Mesenchymal stem cell (in vitro differentiated cells and primary cell): ENCODE measurements at regions not wholly inside any gene's neighbourhood (a gene's known extent, or its start where the extent isn't known, plus 50 kb on each side); places are given as distances from the start of the nearest gene placed in this dataset.

ENCODE experiments used
- DNase-seq: peaks from one replicate; pipeline ENCODE4 v3.0.0-alpha.2; 2013
- H2AFZ ChIP-seq: one replicate; pipeline ENCODE4 v1.6.1; 2013; ENCODE audit warnings: low read depth, mild to moderate bottlenecking, control low read depth, inconsistent platforms, low read length, moderate library complexity
- H2AK5ac ChIP-seq: 2 replicates; pipeline ENCODE4 v1.6.1; 2013; ENCODE audit warnings: low read length, moderate library complexity, mild to moderate bottlenecking, inconsistent platforms; ENCODE audit not compliant: severe bottlenecking
- H2BK120ac ChIP-seq: one replicate; pipeline ENCODE4 v1.6.1; 2013; ENCODE audit warnings: low read depth, mild to moderate bottlenecking, inconsistent platforms, low read length, moderate library complexity
- H2BK12ac ChIP-seq, 2 experiments: one replicate each; pipeline ENCODE4 v1.6.1; 2013; ENCODE audit warnings: inconsistent platforms in 2 of 2, low read length in 2 of 2, mild to moderate bottlenecking in 2 of 2, moderate library complexity in 2 of 2, control low read depth in 1 of 2
- H2BK15ac ChIP-seq: one replicate; pipeline ENCODE4 v1.6.1; 2013; ENCODE audit warnings: mild to moderate bottlenecking, low read depth, inconsistent platforms; ENCODE audit not compliant: poor library complexity, severe bottlenecking
- H2BK5ac ChIP-seq: 2 replicates; pipeline ENCODE4 v1.6.1; 2013; ENCODE audit warnings: low read depth, mild to moderate bottlenecking, low read length, control low read depth, inconsistent platforms; ENCODE audit not compliant: poor library complexity, severe bottlenecking
- H3K14ac ChIP-seq, 2 experiments: one replicate each; pipeline ENCODE4 v1.6.1; 2013; ENCODE audit warnings: inconsistent platforms in 2 of 2, low read length in 2 of 2, control low read depth in 1 of 2, mild to moderate bottlenecking in 1 of 2, moderate library complexity in 1 of 2
- H3K18ac ChIP-seq, 2 experiments: one replicate each; pipeline ENCODE4 v1.6.1; 2013; ENCODE audit warnings: inconsistent platforms in 2 of 2, low read length in 2 of 2, control low read depth in 1 of 2, low read depth in 1 of 2, mild to moderate bottlenecking in 1 of 2
- H3K23ac ChIP-seq, 2 experiments: one replicate each; pipeline ENCODE4 v1.6.1; 2013; ENCODE audit warnings: inconsistent platforms in 2 of 2, low read length in 2 of 2, mild to moderate bottlenecking in 2 of 2, moderate library complexity in 2 of 2, control low read depth in 1 of 2
- H3K27ac ChIP-seq: 2 replicates; pipeline ENCODE4 v1.5.1; 2013; ENCODE audit warnings: mild to moderate bottlenecking, moderate library complexity, low read length, control low read depth, inconsistent platforms; ENCODE audit not compliant: poor library complexity, severe bottlenecking
- H3K27me3 ChIP-seq, 2 experiments: 2 replicates each; pipeline versions ENCODE4 v1.6.1 to v1.7.0; 2013; ENCODE audit warnings: low read length in 2 of 2, mild to moderate bottlenecking in 2 of 2, moderate library complexity in 2 of 2, control low read depth in 1 of 2, inconsistent platforms in 1 of 2; ENCODE audit not compliant: control insufficient read depth in 1 of 2, insufficient read depth in 1 of 2
- H3K36me3 ChIP-seq, 2 experiments: 2 replicates each; pipeline versions ENCODE4 v1.6.1 to v1.7.0; 2013; ENCODE audit warnings: low read length in 2 of 2, control low read depth in 1 of 2, inconsistent platforms in 1 of 2, low read depth in 1 of 2, mild to moderate bottlenecking in 1 of 2; ENCODE audit not compliant: insufficient read depth in 2 of 2, control insufficient read depth in 1 of 2
- H3K4ac ChIP-seq, 2 experiments: one replicate each; pipeline ENCODE4 v1.6.1; 2013; ENCODE audit warnings: inconsistent platforms in 2 of 2, low read length in 2 of 2, mild to moderate bottlenecking in 2 of 2, moderate library complexity in 2 of 2, control low read depth in 1 of 2, low read depth in 1 of 2
- H3K4me1 ChIP-seq: 2 replicates; pipeline ENCODE4 v1.6.1; 2013; ENCODE audit warnings: low read depth, low read length, control low read depth; ENCODE audit not compliant: control insufficient read depth, insufficient read depth
- H3K4me2 ChIP-seq: 2 replicates; pipeline ENCODE4 v1.6.1; 2013; ENCODE audit warnings: low read length, mild to moderate bottlenecking, inconsistent platforms; ENCODE audit not compliant: poor library complexity, severe bottlenecking
- H3K4me3 ChIP-seq, 2 experiments: 2 replicates each; pipeline versions ENCODE4 v1.5.1 to v1.7.0; 2013; ENCODE audit warnings: low read length in 2 of 2, mild to moderate bottlenecking in 2 of 2, control low read depth in 1 of 2, low read depth in 1 of 2; ENCODE audit not compliant: insufficient read depth in 1 of 2
- H3K79me1 ChIP-seq: replicated peaks from 2 replicates; pipeline ENCODE4 v1.6.1; 2013; ENCODE audit warnings: mild to moderate bottlenecking, control low read depth, low read length, inconsistent platforms; ENCODE audit not compliant: poor library complexity, severe bottlenecking
- H3K9ac ChIP-seq: 2 replicates; pipeline ENCODE4 v1.7.0; 2013; ENCODE audit warnings: mild to moderate bottlenecking, low read length, moderate library complexity
- H3K9me3 ChIP-seq: 2 replicates; pipeline ENCODE4 v1.7.0; 2013; ENCODE audit warnings: mild to moderate bottlenecking, low read length; ENCODE audit not compliant: control insufficient read depth
- H4K8ac ChIP-seq: one replicate; pipeline ENCODE4 v1.6.1; 2013; ENCODE audit warnings: inconsistent platforms, mild to moderate bottlenecking, low read length, moderate library complexity
- H4K91ac ChIP-seq: one replicate; pipeline ENCODE4 v1.6.1; 2013; ENCODE audit warnings: mild to moderate bottlenecking, low read length, inconsistent platforms
- WGBS: methylation state at CpG from one replicate; pipeline ENCODE4 v1.1.7; 2013; ENCODE audit warnings: mixed read lengths; 5-methylcytosine and 5-hydroxymethylcytosine counted together

GRCh38 chr9:73839471-73839870, 657.7 kb upstream of the RORB start:
- Histone ChIP-seq H4K8ac (no peak overlapping the region), H3K27me3 (no peaks in the 10 kb centered on the region), H4K91ac (no peak overlapping the region), H2AFZ (no peak overlapping the region), H3K4ac (no peak overlapping the region), H3K36me3 (no peaks in the 10 kb centered on the region), H3K14ac (no peak overlapping the region), H3K27ac (no peak overlapping the region), H2BK15ac (no peak overlapping the region), H3K23ac (no peak overlapping the region), H3K4me2 (no peak overlapping the region), H3K9ac (no peak overlapping the region), H3K4me3 (no peak overlapping the region), H2AK5ac (no peak overlapping the region), H2BK12ac (no peak overlapping the region), H3K79me1 (no peaks in the 10 kb centered on the region), H3K4me1 (no peaks in the 10 kb centered on the region), H2BK5ac (no peak overlapping the region), H3K18ac (no peak overlapping the region), H2BK120ac (no peak overlapping the region), H3K9me3 (no peaks in the 10 kb centered on the region)
- 70% methylated on average over 1 of the region's 2 CpGs for WGBS
- DNase-seq, result no peak

GRCh38 chr9:73841018-73841417, 656.1 kb upstream of the RORB start:
- Histone ChIP-seq H3K4me2 (no peak overlapping the region), H3K18ac (no peak overlapping the region), H2AFZ (no peak overlapping the region), H3K4me3 (no peak overlapping the region), H3K14ac (no peak overlapping the region), H2BK120ac (no peak overlapping the region), H3K23ac (no peak overlapping the region), H3K79me1 (no peaks in the 10 kb centered on the region), H4K91ac (no peak overlapping the region), H3K27me3 (no peaks in the 10 kb centered on the region), H2BK15ac (no peak overlapping the region), H3K27ac (no peak overlapping the region), H3K36me3 (no peaks in the 10 kb centered on the region), H3K9me3 (no peaks in the 10 kb centered on the region), H2BK5ac (no peak overlapping the region), H3K4me1 (no peaks in the 10 kb centered on the region), H3K9ac (no peak overlapping the region), H2BK12ac (no peak overlapping the region), H3K4ac (no peak overlapping the region), H2AK5ac (no peak overlapping the region), H4K8ac (no peak overlapping the region)
- no CpG with 5 or more reads among the region's 4 CpGs for WGBS
- DNase-seq, result no peak

- no peak overlapping the region for H3K27ac ChIP-seq
- no peaks in the 10 kb centered on the region for H3K36me3 ChIP-seq
- WGBS, result 67% methylated on average over 2 of the region's 4 CpGs
- H2BK5ac ChIP-seq, result no peak overlapping the region
- no peak overlapping the region for H2BK120ac ChIP-seq
- no peak overlapping the region for H2AFZ ChIP-seq
- H3K9ac ChIP-seq, result no peak overlapping the region
- H4K8ac ChIP-seq, result no peak overlapping the region
- no peak overlapping the region for H2AK5ac ChIP-seq
- H2BK15ac ChIP-seq, result no peak overlapping the region
- DNase-seq, result no peak
- H3K4ac ChIP-seq, result no peak overlapping the region
- no peak overlapping the region for H3K23ac ChIP-seq
- no peak overlapping the region for H4K91ac ChIP-seq
- no peak overlapping the region for H3K4me2 ChIP-seq
- H3K27me3 ChIP-seq, result no peaks in the 10 kb centered on the region
- H3K4me1 ChIP-seq, result no peaks in the 10 kb centered on the region
- no peaks in the 10 kb centered on the region for H3K79me1 ChIP-seq
- H3K9me3 ChIP-seq, result no peaks in the 10 kb centered on the region
- no peak overlapping the region for H3K18ac ChIP-seq
- H3K4me3 ChIP-seq, result no peak overlapping the region
- no peak overlapping the region for H3K14ac ChIP-seq
- H2BK12ac ChIP-seq, result no peak overlapping the region
Measured at GRCh38 chr9:73844135-73844534, 653.0 kb upstream of the RORB start.

- Histone ChIP-seq H4K8ac (no peak overlapping the region), H3K18ac (no peak overlapping the region), H2BK15ac (no peak overlapping the region), H3K9ac (no peak overlapping the region), H3K79me1 (no peaks in the 10 kb centered on the region), H2BK12ac (no peak overlapping the region), H2AFZ (no peak overlapping the region), H3K27ac (no peak overlapping the region), H2AK5ac (no peak overlapping the region), H2BK120ac (no peak overlapping the region), H3K4ac (no peak overlapping the region), H3K36me3 (no peaks in the 10 kb centered on the region), H3K14ac (no peak overlapping the region), H3K4me1 (no peaks in the 10 kb centered on the region), H3K4me2 (no peak overlapping the region), H4K91ac (no peak overlapping the region), H3K23ac (no peak overlapping the region), H3K4me3 (no peak overlapping the region), H3K9me3 (no peaks in the 10 kb centered on the region), H2BK5ac (no peak overlapping the region), H3K27me3 (no peaks in the 10 kb centered on the region)
- WGBS, result 100% methylated on average over 2 of the region's 2 CpGs
- DNase-seq, result no peak
Measured at GRCh38 chr9:73845539-73845938, 651.6 kb upstream of the RORB start.
